DMS153 (cell line): ENCODE measurements at regions not wholly inside any gene's neighbourhood (a gene's known extent, or its start where the extent isn't known, plus 50 kb on each side); places are given as distances from the start of the nearest gene placed in this dataset.

ENCODE experiments used
- DNase-seq: peaks from one replicate; lab custom pipeline; 2025; lab: John Stamatoyannopoulos, UW

- no peak for DNase-seq
These were observed 465.0 kb upstream of the SOX5 start for GRCh38 chr12:24414480-24414879.

GRCh38 chr12:24411948-24412347 is 462.5 kb upstream of the SOX5 start:
- no peak for DNase-seq

- no peak for DNase-seq
These were observed 460.4 kb upstream of the SOX5 start for GRCh38 chr12:24409868-24410267.

- DNase-seq, result no peak
These were observed 458.8 kb upstream of the SOX5 start for GRCh38 chr12:24408305-24408704.

DNA sequence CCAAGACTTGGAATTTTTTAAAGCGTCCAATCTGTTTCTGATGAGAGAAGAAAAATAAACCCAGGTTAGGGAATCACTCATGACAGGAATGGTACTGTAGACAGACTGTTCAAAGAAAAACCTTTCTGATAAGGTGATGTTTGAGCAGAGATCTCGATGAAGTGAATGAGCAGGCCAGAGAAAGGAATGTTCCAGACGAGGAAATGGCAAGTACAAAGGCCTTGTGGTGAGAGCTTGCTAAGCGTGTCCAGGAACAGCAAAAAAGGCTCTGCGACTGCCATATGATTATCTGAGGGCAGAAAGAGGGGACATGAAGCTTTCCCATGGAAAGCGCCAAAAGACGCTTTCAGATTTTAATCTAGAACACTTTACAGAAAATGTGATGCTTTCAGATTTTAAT is 458.4 kb upstream of the SOX5 start:
- no peak for DNase-seq

GRCh38 chr12:24404086-24404815 is 454.8 kb upstream of the SOX5 start:
- DNase-seq, result no peak

DNA sequence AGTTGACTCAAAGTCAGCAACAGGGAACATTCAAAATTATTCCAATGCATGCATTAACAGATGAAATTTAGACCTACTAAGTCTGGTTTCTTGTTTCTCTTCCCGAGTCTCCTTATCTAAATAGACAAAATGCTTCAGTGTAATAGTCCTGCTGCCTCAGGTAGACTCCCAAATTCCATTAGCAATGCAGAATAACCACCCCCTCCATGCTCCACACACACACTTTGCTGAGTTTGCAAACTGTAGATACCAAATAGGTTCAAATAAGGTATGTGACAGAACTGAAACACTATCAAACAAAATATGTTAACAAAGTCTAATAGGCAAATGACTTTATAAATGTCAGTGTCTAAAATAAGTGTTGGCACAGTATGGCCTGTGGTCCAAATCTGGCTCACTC is 451.1 kb upstream of the SOX5 start:
- no peak for DNase-seq

DNA sequence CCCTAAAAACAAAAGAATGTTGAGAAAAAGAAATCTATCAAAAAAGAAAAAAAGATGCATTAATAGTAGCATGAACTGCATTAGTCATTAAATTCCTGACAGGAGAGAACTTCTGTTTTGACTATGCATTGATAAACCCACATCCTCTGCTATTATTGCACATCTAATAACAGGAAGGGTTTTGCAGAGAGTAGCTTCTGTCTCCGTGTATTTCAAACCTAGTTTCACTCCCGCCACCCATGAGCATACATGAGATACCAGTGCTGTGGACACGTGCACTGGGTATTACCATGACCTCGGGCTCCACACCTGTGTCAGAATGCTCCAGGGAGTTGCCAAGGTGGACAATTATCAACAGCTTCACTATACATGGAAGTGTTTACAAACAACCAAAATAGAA is 449.1 kb upstream of the SOX5 start:
- no peak for DNase-seq

GRCh38 chr12:24396224-24396623 is 446.8 kb upstream of the SOX5 start:
- no peak for DNase-seq

GRCh38 chr12:24394246-24394645 is 444.8 kb upstream of the SOX5 start:
- no peak for DNase-seq

GRCh38 chr12:24393071-24393470 is 443.6 kb upstream of the SOX5 start:
- no peak for DNase-seq

GRCh38 chr12:24389394-24389793 is 439.9 kb upstream of the SOX5 start:
- DNase-seq, result no peak

GRCh38 chr12:24387381-24387780 is 437.9 kb upstream of the SOX5 start:
- DNase-seq, result no peak

DNA sequence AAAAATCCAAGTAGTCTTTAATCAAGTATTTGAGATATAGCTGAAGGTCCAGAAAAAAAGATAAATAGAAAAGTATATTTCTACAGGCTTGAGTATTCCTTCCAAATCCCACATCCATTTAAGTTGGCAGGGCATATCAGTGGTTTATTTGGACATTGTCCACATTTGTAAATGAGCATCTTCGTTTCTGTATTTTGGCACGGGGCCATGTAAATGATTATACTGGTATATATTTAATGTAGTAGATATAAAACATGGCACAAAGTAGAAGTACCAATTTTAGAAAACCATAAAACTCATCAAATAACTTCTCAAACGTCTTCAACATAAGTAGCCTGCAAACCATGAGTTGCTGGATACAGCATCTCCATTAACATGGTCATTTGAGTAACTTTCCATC is 437.4 kb upstream of the SOX5 start:
- DNase-seq, result no peak

DNA sequence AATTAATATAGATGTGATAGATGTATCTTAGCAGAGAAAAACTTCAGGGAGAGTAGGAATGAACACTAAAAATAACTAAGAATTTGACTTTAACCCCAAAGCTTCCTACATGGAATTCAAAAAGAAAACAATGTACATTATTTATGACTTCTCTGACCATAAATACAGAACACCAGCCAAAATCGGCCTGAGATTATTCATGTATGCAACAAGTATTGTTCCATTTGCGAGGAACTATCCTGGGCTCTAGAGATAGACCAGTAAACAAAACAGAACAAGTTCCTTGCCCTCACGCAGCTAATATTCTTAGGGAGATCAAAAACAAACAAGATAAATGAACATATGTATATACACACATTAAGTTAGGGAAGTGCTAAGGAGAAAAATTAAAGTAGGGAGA is 432.3 kb upstream of the SOX5 start:
- no peak for DNase-seq

DNA sequence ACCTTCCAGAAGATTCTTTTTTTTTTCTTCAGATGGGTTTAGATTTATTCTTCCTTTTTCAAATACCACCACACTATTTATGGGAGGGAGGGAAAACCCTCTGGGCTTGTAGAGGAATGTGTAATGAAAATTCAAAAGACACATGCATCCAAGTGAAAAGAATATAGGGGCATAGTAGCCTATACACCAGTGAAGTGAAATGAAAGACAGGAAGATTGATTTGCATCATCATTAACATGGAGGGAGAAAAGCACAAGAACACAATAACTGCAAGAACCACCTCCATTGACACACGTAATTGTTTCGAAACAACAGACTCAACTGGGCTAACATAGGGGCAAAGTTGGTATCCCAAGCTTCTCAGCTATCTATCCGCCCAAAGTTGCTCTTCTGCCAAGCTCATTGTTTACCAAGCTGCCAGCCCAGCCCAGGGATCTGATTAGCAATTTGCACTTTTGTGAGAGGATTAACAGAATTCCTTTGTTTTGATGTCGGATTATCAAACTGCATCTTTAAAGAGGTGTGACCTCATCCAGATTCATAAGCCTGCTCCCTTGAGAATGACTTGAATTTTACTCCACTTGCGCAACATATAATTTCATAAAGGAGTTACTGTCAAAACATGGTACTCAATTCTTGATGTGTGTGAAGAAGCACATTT is 430.5 kb upstream of the SOX5 start:
- no peak for DNase-seq

DNA sequence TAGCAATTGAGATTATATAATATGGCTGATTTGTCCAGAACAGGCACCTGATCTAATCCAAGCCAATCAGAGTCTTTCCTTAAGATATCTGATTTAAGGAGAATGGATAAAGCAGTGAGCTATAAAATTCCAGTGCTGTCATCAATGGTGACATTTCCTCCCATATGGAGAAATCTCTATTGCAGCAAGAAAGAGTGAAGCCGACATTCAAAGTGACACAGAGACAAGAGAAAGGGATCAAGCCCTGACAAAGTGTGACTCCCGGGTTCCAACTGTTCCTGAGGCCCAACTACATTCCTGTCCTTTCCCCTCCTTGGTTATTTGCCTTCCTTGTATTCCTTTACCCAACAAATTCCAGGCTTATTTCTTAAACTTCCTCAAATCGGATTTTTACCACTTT is 430.0 kb upstream of the SOX5 start:
- no peak for DNase-seq

- DNase-seq, result peak; percentile 41
These were observed 429.3 kb upstream of the SOX5 start for GRCh38 chr12:24378548-24379407.

GRCh38 chr12:24374452-24374851 is 425.0 kb upstream of the SOX5 start:
- DNase-seq, result no peak

DNA sequence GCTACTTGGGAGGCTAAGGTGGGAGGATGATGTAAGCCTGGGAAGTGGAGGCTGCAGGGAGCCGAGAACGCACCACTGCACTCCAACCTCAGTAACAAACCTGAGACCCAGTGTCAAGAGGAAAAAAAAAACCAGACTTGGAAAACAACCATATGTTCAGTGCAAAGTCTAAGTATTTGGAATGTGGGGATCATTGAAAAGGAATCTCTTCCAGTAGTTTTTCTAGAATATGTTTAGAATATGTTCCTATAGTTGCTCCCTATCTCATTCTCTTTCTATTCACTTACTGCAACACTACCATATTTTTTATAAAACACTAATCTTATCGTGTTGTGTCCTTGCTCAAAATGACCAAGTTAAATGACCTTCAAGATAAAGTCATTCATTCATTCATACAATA is 423.5 kb upstream of the SOX5 start:
- no peak for DNase-seq

- no peak for DNase-seq
These were observed 417.0 kb upstream of the SOX5 start for GRCh38 chr12:24366514-24366913.

- DNase-seq, result no peak
These were observed 415.5 kb upstream of the SOX5 start for GRCh38 chr12:24364921-24365320.

- peak; percentile 41 for DNase-seq
These were observed 413.8 kb upstream of the SOX5 start for GRCh38 chr12:24363177-24363754.
